Calu3 (cell line): ENCODE measurements at regions not wholly inside any gene's neighbourhood (a gene's known extent, or its start where the extent isn't known, plus 50 kb on each side); places are given as distances from the start of the nearest gene placed in this dataset.

Experiments used
- BruUV-seq: library from RNA; stranded (reverse); fragments of 400-500 nt; replicated peaks from 2 replicates; lab custom pipeline; 2021; lab: Mats Ljungman, UMichigan
- CTCF ChIA-PET: fragments of 300-600 bp; sonication (Branson Sonifier 250); formaldehyde crosslinking; loops from one replicate; lab custom pipeline; 2022; ENCODE audit warnings: antibody characterized with exemption; lab: Charles Lee
- DNase-seq: peaks from one replicate; pipeline ENCODE4 v3.0.0; 2022
- H3K27ac Mint-ChIP-seq: one replicate; pipeline ENCODE4 v1.8.0; 2022; ENCODE audit warnings: mixed read lengths; ENCODE audit not compliant: unreplicated experiment
- H3K27me3 Mint-ChIP-seq: one replicate; pipeline ENCODE4 v1.8.0; 2022; ENCODE audit warnings: mixed read lengths; ENCODE audit not compliant: unreplicated experiment
- H3K36me3 Mint-ChIP-seq: one replicate; pipeline ENCODE4 v1.8.0; 2022; ENCODE audit warnings: mild to moderate bottlenecking, moderate library complexity, mixed read lengths; ENCODE audit not compliant: insufficient read depth, unreplicated experiment
- H3K4me1 Mint-ChIP-seq: one replicate; pipeline ENCODE4 v1.8.0; 2022; ENCODE audit warnings: mild to moderate bottlenecking, low read depth, mixed read lengths; ENCODE audit not compliant: unreplicated experiment
- H3K4me3 Mint-ChIP-seq: one replicate; pipeline ENCODE4 v1.8.0; 2022; ENCODE audit warnings: mild to moderate bottlenecking, low read depth, moderate library complexity, mixed read lengths; ENCODE audit not compliant: unreplicated experiment
- H3K9me3 Mint-ChIP-seq: one replicate; pipeline ENCODE4 v1.8.0; 2022; ENCODE audit warnings: low read depth, mixed read lengths; ENCODE audit not compliant: unreplicated experiment
- CTCF ChIP-seq: fragments of 200-600 bp; IDR thresholded peaks from one replicate; pipeline ENCODE4 v1.8.0; 2022; ENCODE audit warnings: antibody characterized with exemption; ENCODE audit not compliant: unreplicated experiment
- intact Hi-C: fragments of 100-400 bp; cut with micrococcal nuclease; formaldehyde crosslinking; loops from one replicate; pipeline ENCODE4 v1.10.0; 2022; ENCODE audit not compliant: unreplicated experiment

GRCh38 chr7:42763137-42763551 lies 148.7 kb downstream of the C7orf25 start:
- intact Hi-C loops: no loop called here
- no TSS peak for BruUV-seq
- CTCF ChIA-PET: no interaction called here

GRCh38 chr7:42761486-42761885 lies 150.4 kb downstream of the C7orf25 start:
- H3K27me3 Mint-ChIP-seq: no peaks in the 10 kb centered on the region
- H3K9me3 Mint-ChIP-seq: peaks cover 28% of the 10 kb centered on the region
- no peaks in the 10 kb centered on the region for H3K36me3 Mint-ChIP-seq
- no peak for DNase-seq
- H3K4me1 Mint-ChIP-seq: no peaks in the 10 kb centered on the region
- no TSS peak for BruUV-seq
- H3K27ac Mint-ChIP-seq: no peak overlapping the region
- intact Hi-C loops: no loop called here
- no peak for TF ChIP-seq CTCF
- CTCF ChIA-PET: no interaction called here
- H3K4me3 Mint-ChIP-seq: no peak overlapping the region

More at GRCh38 chr7:42763137-42763551, 148.7 kb downstream of the C7orf25 start:
- DNase-seq: no peak
- H3K27ac Mint-ChIP-seq: no peak overlapping the region
- peaks cover 26% of the 10 kb centered on the region for H3K9me3 Mint-ChIP-seq
- no peak overlapping the region for H3K4me3 Mint-ChIP-seq
- no peaks in the 10 kb centered on the region for H3K4me1 Mint-ChIP-seq
- H3K36me3 Mint-ChIP-seq: no peaks in the 10 kb centered on the region
- no peaks in the 10 kb centered on the region for H3K27me3 Mint-ChIP-seq
- no peak for TF ChIP-seq CTCF

GRCh38 chr7:42758124-42758523 lies 153.7 kb downstream of the C7orf25 start:
- H3K4me3 Mint-ChIP-seq: no peak overlapping the region
- DNase-seq: no peak
- intact Hi-C loops: no loop called here
- TF ChIP-seq CTCF: no peak
- no peak overlapping the region for H3K27ac Mint-ChIP-seq
- H3K4me1 Mint-ChIP-seq: no peaks in the 10 kb centered on the region
- H3K9me3 Mint-ChIP-seq: peaks cover 20% of the 10 kb centered on the region
- no peaks in the 10 kb centered on the region for H3K36me3 Mint-ChIP-seq
- CTCF ChIA-PET: no interaction called here
- no peaks in the 10 kb centered on the region for H3K27me3 Mint-ChIP-seq
- no TSS peak for BruUV-seq

GRCh38 chr7:42756841-42757240 lies 155.0 kb downstream of the C7orf25 start:
- DNase-seq: no peak
- BruUV-seq: no TSS peak
- H3K27ac Mint-ChIP-seq: no peak overlapping the region

More at GRCh38 chr7:42756841-42757240, 155.0 kb downstream of the C7orf25 start:
- CTCF ChIA-PET: no interaction called here
- TF ChIP-seq CTCF: no peak
- no peaks in the 10 kb centered on the region for H3K27me3 Mint-ChIP-seq
- intact Hi-C loops: no loop called here
- no peak overlapping the region for H3K4me3 Mint-ChIP-seq
- peaks cover 17% of the 10 kb centered on the region for H3K9me3 Mint-ChIP-seq
- H3K36me3 Mint-ChIP-seq: no peaks in the 10 kb centered on the region
- no peaks in the 10 kb centered on the region for H3K4me1 Mint-ChIP-seq
